Activated CD4-positive, alpha-beta T cell treated with anti-CD3 and anti-CD28 coated beads for 36 hours (primary cell): ENCODE measurements at regions not wholly inside any gene's neighbourhood (a gene's known extent, or its start where the extent isn't known, plus 50 kb on each side); places are given as distances from the start of the nearest gene placed in this dataset.

Source experiments
- ATAC-seq: fragments of 200-7000 bp; cut with Tn5 transposase; one replicate; pipeline ENCODE4 v1.10.0; 2021; ENCODE audit warnings: mild to moderate bottlenecking, moderate library complexity
- CTCF ChIA-PET: fragments of 350-600 bp; sonication (Branson Sonifier 250); formaldehyde crosslinking; loops from one replicate; lab custom pipeline; 2021; ENCODE audit warnings: antibody characterized with exemption; lab: Charles Lee
- POLR2A ChIA-PET: fragments of 350-600 bp; sonication (Branson Sonifier 250); formaldehyde crosslinking; loops from one replicate; lab custom pipeline; 2021; ENCODE audit warnings: antibody characterized with exemption, inconsistent platforms; lab: Charles Lee
- DNase-seq: peaks from one replicate; pipeline ENCODE4 v3.0.0-alpha.2; 2020
- H3K27ac Mint-ChIP-seq: one replicate; pipeline ENCODE4 v1.8.0; 2021; ENCODE audit warnings: mixed read lengths
- H3K27me3 Mint-ChIP-seq: one replicate; pipeline ENCODE4 v1.8.0; 2021; ENCODE audit warnings: mixed read lengths
- H3K36me3 Mint-ChIP-seq: one replicate; pipeline ENCODE4 v1.8.0; 2021; ENCODE audit warnings: low read depth, mixed read lengths
- H3K4me1 Mint-ChIP-seq: one replicate; pipeline ENCODE4 v1.8.0; 2021; ENCODE audit warnings: mixed read lengths
- H3K4me3 Mint-ChIP-seq: one replicate; pipeline ENCODE4 v1.8.0; 2021; ENCODE audit warnings: mild to moderate bottlenecking, moderate library complexity, mixed read lengths
- H3K9me3 Mint-ChIP-seq: one replicate; pipeline ENCODE4 v1.8.0; 2021; ENCODE audit warnings: low read depth, mixed read lengths
- intact Hi-C, 2 experiments: fragments of 100-400 bp; cut with DNase I in 1 of 2; cut with micrococcal nuclease in 1 of 2; formaldehyde crosslinking; loops; one replicate each; pipeline versions ENCODE4 v1.14.2 to v1.15.1; 2022 to 2024; cut with DNase I, micrococcal nuclease

DNA sequence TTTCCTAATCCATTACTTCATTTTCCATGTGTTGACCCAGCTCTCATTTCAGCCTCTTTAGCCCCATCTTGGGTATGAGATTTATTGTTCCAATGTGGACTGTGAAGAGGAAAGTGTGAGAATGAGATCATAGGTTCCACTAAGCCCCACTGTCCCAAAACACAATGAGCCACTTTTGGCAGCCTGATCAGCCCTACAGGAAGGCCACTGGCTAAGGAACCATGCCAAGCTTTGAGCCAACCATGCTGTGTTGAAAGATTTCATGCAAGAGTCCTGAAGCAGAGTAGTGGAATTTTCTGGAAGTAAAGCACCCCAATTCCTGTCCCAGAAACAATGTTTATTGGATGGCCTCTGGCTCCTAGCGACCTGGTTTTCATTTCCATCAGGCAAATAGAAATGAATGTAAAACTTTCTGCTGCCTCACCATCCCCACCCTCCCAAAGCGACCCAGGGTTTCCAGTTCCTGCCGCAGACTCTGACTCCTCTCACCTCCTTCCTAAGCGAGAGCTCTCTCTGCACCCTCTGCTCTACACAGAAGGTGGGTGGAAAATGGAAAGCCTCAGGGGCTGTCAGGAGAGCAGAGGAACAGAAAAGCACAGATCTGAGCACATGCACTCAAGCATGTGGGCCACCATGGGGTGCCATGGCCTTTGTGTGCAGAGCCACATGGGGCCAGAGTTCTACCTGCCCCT, 73.1 kb downstream of the KCTD12 start:
- Mint-ChIP-seq H3K9me3 (peaks cover 6% of the 10 kb centered on the region), H3K27ac (no peak overlapping the region), H3K27me3 (peaks cover 21% of the 10 kb centered on the region), H3K36me3 (no peaks in the 10 kb centered on the region), H3K4me3 (no peak overlapping the region), H3K4me1 (peaks cover 3% of the 10 kb centered on the region)
- CTCF ChIA-PET, result no interaction called here
- no peak for DNase-seq
- POLR2A ChIA-PET, result no interaction called here
- ATAC-seq, result no peak
- intact Hi-C loops, result no loop called here

DNA sequence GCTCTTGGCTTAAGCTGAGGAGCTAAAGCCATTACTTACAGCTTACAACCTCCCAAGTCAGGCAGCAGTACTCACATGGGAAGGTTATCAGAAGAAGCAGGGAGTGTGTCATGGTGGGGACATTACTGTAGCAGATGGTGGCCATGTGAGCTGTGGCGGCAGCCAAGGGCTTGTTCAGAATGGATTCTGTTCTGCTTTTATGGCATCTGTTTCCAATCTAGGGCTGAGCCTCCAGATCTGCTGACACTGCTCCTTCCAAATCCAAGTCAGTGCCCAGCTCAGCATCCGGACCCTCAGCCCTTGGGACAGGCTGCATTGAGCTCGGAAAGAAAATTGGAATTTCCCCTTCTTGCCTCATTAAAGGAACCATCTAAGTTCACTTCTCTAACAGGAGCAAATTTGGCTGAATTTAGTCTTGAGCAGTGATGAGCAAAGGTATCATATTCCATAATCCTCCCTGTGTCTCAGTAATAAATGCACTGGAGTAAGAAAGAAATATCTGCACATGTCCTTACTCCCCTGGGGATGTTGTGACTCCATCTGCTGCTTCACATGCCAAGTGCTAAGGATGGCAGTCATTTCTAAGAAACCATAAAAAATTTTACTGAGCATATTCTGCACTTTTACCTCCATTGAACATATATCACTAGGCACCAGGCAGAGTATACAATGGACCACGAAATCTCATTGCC, 73.9 kb downstream of the KCTD12 start:
- CTCF ChIA-PET, result no interaction called here
- intact Hi-C loops, result no loop called here
- POLR2A ChIA-PET, result no interaction called here
- Mint-ChIP-seq H3K4me1 (peaks cover 3% of the 10 kb centered on the region), H3K36me3 (no peaks in the 10 kb centered on the region), H3K9me3 (peaks cover 6% of the 10 kb centered on the region), H3K27me3 (peaks cover 21% of the 10 kb centered on the region), H3K27ac (no peak overlapping the region), H3K4me3 (no peak overlapping the region)
- no peak for DNase-seq
- ATAC-seq, result no peak

DNA sequence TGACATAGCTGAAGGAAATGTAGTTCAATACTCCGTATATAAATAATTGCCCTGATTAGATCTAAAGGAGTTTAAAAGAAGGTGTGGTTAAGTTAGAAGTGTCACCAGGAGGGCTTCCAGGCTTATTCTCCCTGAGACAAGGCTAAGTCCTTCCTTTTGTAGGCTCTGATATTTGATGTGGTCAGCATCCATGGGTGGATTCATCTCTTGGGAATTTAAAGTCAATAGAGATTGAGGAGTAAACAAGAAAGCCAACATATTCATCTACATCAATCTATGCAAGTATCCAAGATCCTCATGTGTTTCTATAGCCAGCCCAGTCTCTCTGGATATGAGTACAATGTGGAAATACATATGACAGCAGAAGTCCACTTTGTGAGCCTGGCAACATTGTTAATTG, 76.8 kb downstream of the KCTD12 start:
- ATAC-seq, result no peak
- DNase-seq, result no peak
- Mint-ChIP-seq H3K27ac (no peak overlapping the region), H3K9me3 (peaks cover 6% of the 10 kb centered on the region), H3K4me1 (no peaks in the 10 kb centered on the region), H3K27me3 (peaks cover 2% of the 10 kb centered on the region), H3K36me3 (no peaks in the 10 kb centered on the region), H3K4me3 (no peak overlapping the region)
- POLR2A ChIA-PET, result no interaction called here
- intact Hi-C loops, result no loop called here
- CTCF ChIA-PET, result no interaction called here

DNA sequence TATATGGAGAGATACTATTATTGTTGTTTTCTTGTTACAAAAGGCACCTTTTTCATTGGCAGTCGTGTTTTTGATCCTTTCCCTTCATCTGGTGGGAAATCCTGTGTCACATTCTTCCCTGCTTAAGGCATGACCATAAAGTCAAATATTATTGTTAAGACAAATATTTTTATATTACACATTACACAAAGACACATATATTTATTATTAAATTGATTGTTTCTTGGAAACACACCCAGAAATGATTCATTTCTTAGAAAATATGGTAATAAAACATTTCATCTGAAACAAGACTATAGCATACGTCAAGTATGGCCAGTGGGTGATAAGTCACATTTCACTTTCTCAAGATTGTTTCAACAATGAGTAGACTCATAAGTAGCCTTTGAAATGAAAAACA, 77.3 kb downstream of the KCTD12 start:
- no peak for ATAC-seq
- CTCF ChIA-PET, result no interaction called here
- H3K4me3 Mint-ChIP-seq, result no peak overlapping the region
- peaks cover 2% of the 10 kb centered on the region for H3K27me3 Mint-ChIP-seq
- H3K27ac Mint-ChIP-seq, result no peak overlapping the region
- H3K36me3 Mint-ChIP-seq, result no peaks in the 10 kb centered on the region
- H3K9me3 Mint-ChIP-seq, result peaks cover 6% of the 10 kb centered on the region
- intact Hi-C loops, result no loop called here
- POLR2A ChIA-PET, result no interaction called here
- no peaks in the 10 kb centered on the region for H3K4me1 Mint-ChIP-seq
- DNase-seq, result no peak

DNA sequence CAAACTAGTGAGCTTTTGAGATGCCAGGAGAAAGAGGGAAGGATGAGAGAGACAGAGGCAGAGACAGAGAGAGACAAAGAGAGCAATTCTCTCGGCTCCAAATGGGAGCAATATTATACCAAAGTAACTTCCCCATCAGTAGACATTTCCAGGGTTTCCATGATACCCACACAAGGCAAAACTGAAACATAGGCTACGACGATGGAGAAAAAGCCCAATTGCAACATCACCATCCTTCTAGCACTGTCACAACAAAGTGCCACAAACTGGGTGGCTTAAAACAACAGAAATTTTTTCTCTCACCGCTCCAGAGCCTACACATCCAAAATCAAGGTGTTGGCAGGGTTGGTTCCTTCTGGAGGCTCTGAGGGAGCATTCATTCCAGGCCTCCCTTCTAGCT, 81.4 kb downstream of the KCTD12 start:
- DNase-seq, result no peak
- intact Hi-C loops, result no loop called here
- ChIA-PET CTCF (no interaction called here), POLR2A (no interaction called here)
- Mint-ChIP-seq H3K36me3 (no peaks in the 10 kb centered on the region), H3K27ac (no peak overlapping the region), H3K9me3 (peaks cover under 1% of the 10 kb centered on the region), H3K27me3 (no peaks in the 10 kb centered on the region), H3K4me3 (no peak overlapping the region), H3K4me1 (no peaks in the 10 kb centered on the region)
- ATAC-seq, result no peak

DNA sequence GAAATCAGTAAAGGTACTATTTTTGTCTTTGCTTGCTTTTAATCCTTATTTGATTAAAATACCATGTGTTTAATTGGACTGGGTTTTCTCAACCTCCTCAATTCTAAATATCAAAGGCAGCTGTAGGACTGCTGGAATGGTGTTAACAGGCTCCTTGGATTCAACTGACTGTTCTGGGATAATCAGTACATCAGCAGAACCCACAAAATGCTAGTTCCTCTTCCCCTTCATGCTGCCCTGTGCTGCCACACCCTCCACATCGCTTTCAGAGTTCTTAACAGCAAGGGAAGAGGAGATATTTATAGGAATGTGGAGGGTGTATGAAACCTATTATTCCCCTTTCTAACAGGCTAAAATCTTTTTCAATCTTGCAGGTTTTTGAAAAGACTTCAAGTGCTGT, 82.4 kb downstream of the KCTD12 start:
- H3K4me1 Mint-ChIP-seq, result no peaks in the 10 kb centered on the region
- ChIA-PET POLR2A (no interaction called here), CTCF (no interaction called here)
- no peaks in the 10 kb centered on the region for H3K36me3 Mint-ChIP-seq
- H3K9me3 Mint-ChIP-seq, result no peaks in the 10 kb centered on the region
- H3K27me3 Mint-ChIP-seq, result no peaks in the 10 kb centered on the region
- ATAC-seq (no peak), DNase-seq (no peak)
- no peak overlapping the region for H3K4me3 Mint-ChIP-seq
- intact Hi-C loops, result no loop called here
- no peak overlapping the region for H3K27ac Mint-ChIP-seq

DNA sequence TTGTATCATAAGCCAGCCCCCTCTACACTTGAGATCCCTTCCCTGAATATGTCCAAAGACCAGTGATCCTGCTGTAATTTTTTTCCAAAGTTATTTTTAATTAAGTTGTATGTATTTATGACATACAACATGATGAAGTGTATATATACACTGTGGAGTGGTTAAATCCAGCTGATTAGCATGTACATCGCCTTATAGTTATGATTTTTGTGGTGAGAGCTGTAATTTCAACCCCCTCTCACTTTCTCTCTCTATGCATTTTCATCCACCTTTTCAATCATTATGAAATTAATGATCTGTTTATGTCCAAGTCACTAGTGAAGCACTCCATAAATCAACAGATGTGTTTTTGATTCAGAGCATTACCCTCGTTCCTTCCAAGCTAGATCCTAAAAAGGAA, 85.3 kb downstream of the KCTD12 start:
- Mint-ChIP-seq H3K27ac (no peak overlapping the region), H3K27me3 (no peaks in the 10 kb centered on the region), H3K9me3 (no peaks in the 10 kb centered on the region), H3K36me3 (no peaks in the 10 kb centered on the region), H3K4me1 (no peaks in the 10 kb centered on the region), H3K4me3 (no peak overlapping the region)
- CTCF ChIA-PET, result interaction anchor here (1.1 kb wide), 1 partner anchor 102 kb away, joined by 5 read pairs; no protein-coding TSS in a partner anchor
- intact Hi-C loops, result no loop called here
- DNase-seq (no peak), ATAC-seq (no peak)
- POLR2A ChIA-PET, result no interaction called here

DNA sequence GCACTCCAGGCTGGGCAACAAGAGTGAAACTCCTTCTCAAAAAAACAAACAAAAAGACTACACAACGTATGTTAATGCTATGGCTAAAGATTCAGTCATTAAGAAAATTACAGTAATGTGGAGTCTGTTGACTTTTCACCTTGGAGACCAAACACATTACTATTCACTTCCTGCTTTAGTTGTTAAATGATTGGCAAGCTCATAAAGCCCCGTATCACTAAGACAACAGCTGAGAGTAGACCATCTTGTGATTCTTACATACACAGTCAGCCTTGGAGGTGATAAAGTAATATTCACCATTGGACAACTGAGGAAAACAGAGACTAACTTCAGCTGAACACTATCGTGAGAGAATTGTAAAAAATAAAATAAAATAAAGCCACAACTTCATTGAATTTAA, 86.5 kb downstream of the KCTD12 start:
- intact Hi-C loops, result no loop called here
- ChIA-PET CTCF (interaction anchor here (1.0 kb wide), 1 partner anchor 104 kb away, joined by 3 read pairs; no protein-coding TSS in a partner anchor), POLR2A (no interaction called here)
- DNase-seq (no peak), ATAC-seq (no peak)
- H3K4me1 Mint-ChIP-seq, result no peaks in the 10 kb centered on the region
- no peak overlapping the region for H3K4me3 Mint-ChIP-seq
- no peak overlapping the region for H3K27ac Mint-ChIP-seq
- H3K9me3 Mint-ChIP-seq, result no peaks in the 10 kb centered on the region
- H3K36me3 Mint-ChIP-seq, result no peaks in the 10 kb centered on the region
- no peaks in the 10 kb centered on the region for H3K27me3 Mint-ChIP-seq

DNA sequence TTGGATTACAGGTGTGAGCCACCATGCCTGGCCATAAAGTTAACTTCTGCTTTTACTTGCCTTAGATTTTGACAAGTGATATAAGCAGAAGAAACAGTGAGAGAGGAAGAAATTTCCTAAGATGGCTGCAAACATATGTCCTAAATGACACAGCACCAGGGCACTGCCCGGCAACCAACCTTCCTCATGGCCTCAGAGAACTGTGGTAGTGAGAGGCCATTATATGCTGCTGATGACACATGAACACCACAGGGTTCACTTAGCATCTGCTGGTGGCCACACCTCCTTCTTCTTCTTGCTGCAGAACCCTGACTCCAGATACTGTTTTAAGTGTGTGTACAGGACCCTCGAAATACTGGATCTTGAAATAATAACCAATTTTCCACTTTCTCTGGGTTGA, 88.2 kb downstream of the KCTD12 start:
- Mint-ChIP-seq H3K36me3 (no peaks in the 10 kb centered on the region), H3K27me3 (no peaks in the 10 kb centered on the region), H3K9me3 (no peaks in the 10 kb centered on the region), H3K27ac (no peak overlapping the region), H3K4me3 (no peak overlapping the region), H3K4me1 (no peaks in the 10 kb centered on the region)
- DNase-seq (no peak), ATAC-seq (peak; percentile 44)
- ChIA-PET CTCF (no interaction called here), POLR2A (no interaction called here)
- intact Hi-C loops, result no loop called here

DNA sequence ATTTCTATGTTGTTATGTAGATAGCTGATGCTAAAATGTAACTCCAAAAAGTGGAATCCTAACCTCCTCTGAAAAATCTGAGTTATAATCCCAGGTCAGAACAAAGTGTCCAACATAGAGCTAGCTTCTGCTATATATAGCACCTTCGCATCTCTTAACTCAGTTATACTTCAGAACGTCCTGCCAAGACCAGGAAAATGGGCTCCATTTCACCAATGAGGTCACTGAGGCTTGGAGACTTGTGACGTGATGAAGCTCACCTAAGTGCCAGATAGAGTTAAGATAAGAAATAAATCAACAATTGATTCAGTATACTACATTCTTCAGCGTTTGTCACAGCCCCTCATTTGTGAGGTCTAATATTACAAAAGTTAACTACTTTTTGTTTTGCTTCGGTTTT, 88.8 kb downstream of the KCTD12 start:
- H3K27ac Mint-ChIP-seq, result no peak overlapping the region
- H3K9me3 Mint-ChIP-seq, result no peaks in the 10 kb centered on the region
- ATAC-seq (no peak), DNase-seq (no peak)
- H3K27me3 Mint-ChIP-seq, result no peaks in the 10 kb centered on the region
- H3K4me1 Mint-ChIP-seq, result no peaks in the 10 kb centered on the region
- POLR2A ChIA-PET, result no interaction called here
- intact Hi-C loops, result no loop called here
- H3K4me3 Mint-ChIP-seq, result no peak overlapping the region
- no peaks in the 10 kb centered on the region for H3K36me3 Mint-ChIP-seq
- CTCF ChIA-PET, result no interaction called here

DNA sequence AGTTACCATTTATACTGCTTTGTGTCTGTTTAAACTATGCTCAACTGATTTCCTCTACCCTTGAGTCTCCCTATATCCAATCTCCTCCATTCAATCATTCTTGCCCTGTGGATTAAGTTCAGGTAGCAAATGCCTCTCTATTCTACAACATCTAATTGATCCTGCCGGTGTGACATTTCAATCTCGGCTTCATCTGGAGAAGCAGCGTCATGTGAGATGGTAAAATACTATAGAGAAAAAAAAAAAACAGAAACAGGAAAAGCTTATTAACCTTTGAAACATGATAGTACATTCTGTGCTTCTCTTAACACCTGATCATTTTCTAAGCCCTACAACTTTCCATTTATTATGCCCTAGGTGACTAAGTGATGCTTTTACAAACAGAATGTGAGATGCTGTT, 89.4 kb downstream of the KCTD12 start:
- ATAC-seq, result no peak
- ChIA-PET POLR2A (no interaction called here), CTCF (no interaction called here)
- Mint-ChIP-seq H3K27me3 (no peaks in the 10 kb centered on the region), H3K36me3 (no peaks in the 10 kb centered on the region), H3K27ac (no peak overlapping the region), H3K4me3 (no peak overlapping the region), H3K9me3 (no peaks in the 10 kb centered on the region), H3K4me1 (no peaks in the 10 kb centered on the region)
- no peak for DNase-seq
- intact Hi-C loops, result no loop called here
